DOHH2 (cell line): ENCODE measurements at regions not wholly inside any gene's neighbourhood (a gene's known extent, or its start where the extent isn't known, plus 50 kb on each side); places are given as distances from the start of the nearest gene placed in this dataset.

Experiments
- H3F3A ChIP-seq: fragments of 200-600 bp; sonication (generic), shearing (Covaris generic); 2 replicates; pipeline ENCODE4 v1.6.0; 2016; ENCODE audit warnings: antibody characterized with exemption, mild to moderate bottlenecking; ENCODE audit not compliant: control insufficient read depth, insufficient read depth
- H3K27ac ChIP-seq: fragments of 200-600 bp; sonication (generic); 2 replicates; pipeline ENCODE4 v1.5.1; 2014; ENCODE audit warnings: low read depth, mild to moderate bottlenecking, low read length, moderate library complexity
- H3K27me3 ChIP-seq: fragments of 200-600 bp; sonication (generic); 2 replicates; pipeline ENCODE4 v1.6.1; 2014; ENCODE audit warnings: mild to moderate bottlenecking, low read length, mixed read lengths; ENCODE audit not compliant: control insufficient read depth
- H3K36me3 ChIP-seq: fragments of 200-600 bp; sonication (generic); 2 replicates; pipeline ENCODE4 v1.6.1; 2014; ENCODE audit warnings: mild to moderate bottlenecking, low read length, moderate library complexity, mixed read lengths; ENCODE audit not compliant: control insufficient read depth
- H3K4me1 ChIP-seq: fragments of 200-600 bp; sonication (generic); 2 replicates; pipeline ENCODE4 v1.6.1; 2014; ENCODE audit warnings: mild to moderate bottlenecking, low read length, mixed read lengths; ENCODE audit not compliant: control insufficient read depth
- H3K4me2 ChIP-seq: fragments of 200-600 bp; sonication (generic); 2 replicates; pipeline ENCODE4 v1.6.0; 2014; ENCODE audit warnings: mild to moderate bottlenecking, low read length, moderate library complexity
- H3K4me3 ChIP-seq: fragments of 200-600 bp; sonication (generic); 2 replicates; pipeline ENCODE4 v1.5.1; 2014; ENCODE audit warnings: mild to moderate bottlenecking, low read length, mixed read lengths
- H3K79me2 ChIP-seq: fragments of 200-600 bp; sonication (generic); 2 replicates; pipeline ENCODE4 v1.6.1; 2014; ENCODE audit warnings: mild to moderate bottlenecking, low read length, mixed read lengths; ENCODE audit not compliant: control insufficient read depth
- H3K9me2 ChIP-seq: fragments of 200-600 bp; sonication (generic); replicated peaks from 2 replicates; pipeline ENCODE4 v1.6.1; 2014; ENCODE audit warnings: mild to moderate bottlenecking, low read length, mixed read lengths; ENCODE audit not compliant: control insufficient read depth
- H3K9me3 ChIP-seq: fragments of 200-600 bp; sonication (generic); 2 replicates; pipeline ENCODE4 v1.6.1; 2014; ENCODE audit warnings: antibody characterized with exemption, low read length, mixed read lengths; ENCODE audit not compliant: control insufficient read depth, insufficient read depth
- H4K20me1 ChIP-seq: fragments of 200-600 bp; sonication (generic); 2 replicates; pipeline ENCODE4 v1.6.0; 2014; ENCODE audit warnings: low read depth, mild to moderate bottlenecking, antibody characterized with exemption, low read length, moderate library complexity; ENCODE audit not compliant: control insufficient read depth, insufficient read depth
- CTCF ChIP-seq: fragments of 200-600 bp; sonication (generic); IDR thresholded peaks from one replicate; pipeline ENCODE4 v1.5.1; 2014; ENCODE audit warnings: antibody characterized with exemption, mild to moderate bottlenecking, low read depth, low read length; ENCODE audit not compliant: poor library complexity, severe bottlenecking
- EZH2phosphoT487 ChIP-seq: fragments of 200-600 bp; sonication (generic); IDR thresholded peaks from 2 replicates; pipeline ENCODE4 v1.6.1; 2017; ENCODE audit warnings: borderline replicate concordance, mild to moderate bottlenecking, antibody characterized with exemption, low read length, moderate library complexity, mixed read lengths

- peaks cover 49% of the 10 kb centered on the region for H3K79me2 ChIP-seq
- TF ChIP-seq CTCF (no peak), EZH2phosphoT487 (no peak)
Measured at GRCh38 chr19:7419153-7419552, 69.7 kb downstream of the PEX11G start.

GRCh38 chr19:7419777-7420439 is 68.9 kb downstream of the PEX11G start:
- H3K4me2 ChIP-seq = no peak overlapping the region
- H3K9me2 ChIP-seq = no peaks in the 10 kb centered on the region
- H3K4me1 ChIP-seq = no peaks in the 10 kb centered on the region
- H3K27me3 ChIP-seq = no peaks in the 10 kb centered on the region
- peaks cover 49% of the 10 kb centered on the region for H3K79me2 ChIP-seq
- peaks cover 79% of the 10 kb centered on the region for H3K36me3 ChIP-seq
- no peak for TF ChIP-seq EZH2phosphoT487
- TF ChIP-seq CTCF = no peak
- H3K4me3 ChIP-seq = no peak overlapping the region
- H4K20me1 ChIP-seq = peaks cover 7% of the 10 kb centered on the region; the same call in 1 of the 2 replicates
- no peaks in the 10 kb centered on the region for H3K9me3 ChIP-seq
- no peak overlapping the region for H3K27ac ChIP-seq
- no peaks in the 10 kb centered on the region for H3F3A ChIP-seq

More at GRCh38 chr19:7419153-7419552, 69.7 kb downstream of the PEX11G start:
- H3K4me2 ChIP-seq = no peak overlapping the region
- H3K4me3 ChIP-seq = no peak overlapping the region
- peaks cover 7% of the 10 kb centered on the region; the same call in 1 of the 2 replicates for H4K20me1 ChIP-seq
- H3K27ac ChIP-seq = no peak overlapping the region
- no peaks in the 10 kb centered on the region for H3K9me3 ChIP-seq
- H3K36me3 ChIP-seq = peaks cover 74% of the 10 kb centered on the region
- H3K4me1 ChIP-seq = no peaks in the 10 kb centered on the region
- H3K27me3 ChIP-seq = no peaks in the 10 kb centered on the region
- no peaks in the 10 kb centered on the region for H3K9me2 ChIP-seq
- no peaks in the 10 kb centered on the region for H3F3A ChIP-seq

- H3K9me2 ChIP-seq = no peaks in the 10 kb centered on the region
- H3K4me2 ChIP-seq = no peak overlapping the region
- H3K79me2 ChIP-seq = peaks cover 44% of the 10 kb centered on the region
- no peak overlapping the region for H3K4me3 ChIP-seq
- H3F3A ChIP-seq = no peaks in the 10 kb centered on the region
- no peaks in the 10 kb centered on the region for H3K4me1 ChIP-seq
- H3K36me3 ChIP-seq = peaks cover 80% of the 10 kb centered on the region
- no peak overlapping the region for H3K27ac ChIP-seq
- TF ChIP-seq CTCF (no peak), EZH2phosphoT487 (no peak)
- H3K9me3 ChIP-seq = no peaks in the 10 kb centered on the region
- peaks cover 7% of the 10 kb centered on the region; the same call in 1 of the 2 replicates for H4K20me1 ChIP-seq
- H3K27me3 ChIP-seq = no peaks in the 10 kb centered on the region
Measured at GRCh38 chr19:7421941-7422744, 66.7 kb downstream of the PEX11G start.
